Stimulated activated CD8-positive, alpha-beta memory T cell treated with anti-CD3 and anti-CD28 coated beads, Interleukin-15, amount 100 ng/mL, for 4 hours (primary cell): ENCODE measurements at regions not wholly inside any gene's neighbourhood (a gene's known extent, or its start where the extent isn't known, plus 50 kb on each side); places are given as distances from the start of the nearest gene placed in this dataset.
"Not testable (repeated sequence)": the region's sequence is repeated elsewhere in the genome, so short reads cannot be mapped to it uniquely, and the experiment has no call there.

Source experiments
- DNase-seq, 2 donors: peaks; one replicate each; pipeline ENCODE4 v3.0.0-alpha.2; 2020; ENCODE audit warnings: low read depth in 2 of 2

- no peak for DNase-seq
These were observed 67.7 kb downstream of the SMIM20 start for GRCh38 chr4:25981749-25982148.

GRCh38 chr4:25982962-25983361, 68.9 kb downstream of the SMIM20 start:
- DNase-seq, result no peak

GRCh38 chr4:25984266-25984665, 70.2 kb downstream of the SMIM20 start:
- DNase-seq, result no peak

GRCh38 chr4:25984796-25985195, 70.8 kb downstream of the SMIM20 start:
- no peak for DNase-seq

- DNase-seq, result no peak
These were observed 72.8 kb downstream of the SMIM20 start for GRCh38 chr4:25986807-25987206.

GRCh38 chr4:25991340-25991739, 77.3 kb downstream of the SMIM20 start:
- no peak for DNase-seq

- no peak for DNase-seq
These were observed 79.6 kb downstream of the SMIM20 start for GRCh38 chr4:25993395-25994185.

GRCh38 chr4:25994577-25994976, 80.6 kb downstream of the SMIM20 start:
- DNase-seq, result not testable (repeated sequence)

GRCh38 chr4:26000274-26000950, 86.4 kb downstream of the SMIM20 start:
- no peak for DNase-seq

- DNase-seq, result no peak
These were observed 87.4 kb downstream of the SMIM20 start for GRCh38 chr4:26001413-26001812.

GRCh38 chr4:26001816-26002215, 87.8 kb downstream of the SMIM20 start:
- DNase-seq, result no peak

GRCh38 chr4:26003056-26003455, 89.0 kb downstream of the SMIM20 start:
- no peak for DNase-seq

GRCh38 chr4:26004290-26004689, 90.3 kb downstream of the SMIM20 start:
- no peak for DNase-seq

GRCh38 chr4:26005764-26006163, 91.7 kb downstream of the SMIM20 start:
- no peak for DNase-seq

- DNase-seq, result no peak
These were observed 94.7 kb downstream of the SMIM20 start for GRCh38 chr4:26008737-26009136.

GRCh38 chr4:26009502-26009901, 95.5 kb downstream of the SMIM20 start:
- DNase-seq, result no peak

- no peak for DNase-seq
These were observed 96.3 kb downstream of the SMIM20 start for GRCh38 chr4:26010304-26010703.

GRCh38 chr4:26013629-26014028, 99.6 kb downstream of the SMIM20 start:
- DNase-seq, result no peak

- DNase-seq, result no peak
These were observed 101.2 kb downstream of the SMIM20 start for GRCh38 chr4:26015133-26015651.

- no peak for DNase-seq
These were observed 101.9 kb downstream of the SMIM20 start for GRCh38 chr4:26015906-26016305.

GRCh38 chr4:26017531-26017930, 103.5 kb downstream of the SMIM20 start:
- no peak for DNase-seq

- DNase-seq, result not testable (repeated sequence)
These were observed 104.1 kb downstream of the SMIM20 start for GRCh38 chr4:26017961-26018700.
